ENCODE measurements at regions not wholly inside any gene's neighbourhood (a gene's known extent, or its start where the extent isn't known, plus 50 kb on each side); places are given as distances from the start of the nearest gene placed in this dataset.

DNA sequence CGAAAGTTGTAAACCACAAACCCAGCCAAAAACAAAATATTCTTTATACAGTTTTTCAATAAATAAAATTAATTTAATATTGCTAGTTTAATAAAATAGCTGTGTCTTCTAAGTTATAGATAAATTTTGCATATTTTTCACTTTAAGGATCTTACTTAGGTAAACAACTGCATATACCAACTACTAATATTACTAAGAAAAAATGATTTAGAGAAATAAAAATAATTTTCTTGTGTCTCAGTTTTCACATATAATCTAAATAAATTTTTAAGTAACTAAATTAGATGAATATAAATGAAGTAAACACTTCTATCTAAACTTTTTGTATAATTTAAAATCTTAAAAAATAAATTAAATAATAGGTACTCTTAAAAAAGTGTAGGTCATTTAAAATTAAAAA is 67.1 kb upstream of the TOP3B start (continued):
- TF ChIP-seq, protein P1, sequence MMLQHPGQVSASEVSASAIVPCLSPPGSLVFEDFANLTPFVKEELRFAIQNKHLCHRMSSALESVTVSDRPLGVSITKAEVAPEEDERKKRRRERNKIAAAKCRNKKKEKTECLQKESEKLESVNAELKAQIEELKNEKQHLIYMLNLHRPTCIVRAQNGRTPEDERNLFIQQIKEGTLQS (IDR thresholded peaks at IDR 0.05; ENCODE audit: insufficient read depth, low read depth, low read length): no peak
